NCI-H2227 (cell line): ENCODE measurements at regions not wholly inside any gene's neighbourhood (a gene's known extent, or its start where the extent isn't known, plus 50 kb on each side); places are given as distances from the start of the nearest gene placed in this dataset.
A peak's percentile ranks its signal among the peaks of the same experiment; 100 is the strongest.
"Not testable (repeated sequence)": the region's sequence is repeated elsewhere in the genome, so short reads cannot be mapped to it uniquely, and the experiment has no call there.

Experiments
- DNase-seq: peaks from one replicate; lab custom pipeline; 2025; ENCODE audit not compliant: unreplicated experiment; lab: John Stamatoyannopoulos, UW

DNA sequence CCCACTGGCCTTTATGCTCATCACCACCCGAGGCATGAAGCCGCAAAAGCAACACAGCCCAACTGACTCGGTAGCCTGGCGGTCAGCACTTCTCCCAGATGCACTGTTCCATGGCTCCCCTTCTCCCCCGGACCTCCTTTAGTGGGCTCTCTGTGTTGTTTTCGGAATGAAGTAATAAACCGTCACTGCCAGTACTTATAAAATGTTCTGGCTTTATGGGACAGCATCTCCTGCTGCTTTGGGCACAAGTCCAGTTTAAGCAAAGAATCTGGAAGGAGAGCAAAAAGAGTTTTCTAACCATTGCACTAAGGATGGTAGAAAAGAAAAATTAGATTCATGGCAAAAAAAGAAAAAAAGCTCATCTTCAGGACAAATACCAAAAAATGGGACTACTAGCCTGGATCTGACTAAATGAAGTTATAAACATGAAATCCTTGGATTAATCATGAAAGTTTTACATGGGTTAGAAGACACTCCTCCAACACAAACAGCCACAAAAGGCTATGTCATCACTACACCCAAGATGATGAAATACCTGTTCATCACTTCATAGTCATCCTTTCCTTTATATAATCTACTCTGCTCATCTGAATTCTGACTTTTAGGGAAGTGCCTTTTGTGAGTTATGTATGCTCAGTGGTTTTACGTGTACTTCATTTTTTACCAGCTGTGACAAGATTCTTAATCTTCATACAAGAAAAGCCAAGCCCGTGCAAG lies 89.5 kb upstream of the UBE2E2 start:
- DNase-seq, result no peak

DNA sequence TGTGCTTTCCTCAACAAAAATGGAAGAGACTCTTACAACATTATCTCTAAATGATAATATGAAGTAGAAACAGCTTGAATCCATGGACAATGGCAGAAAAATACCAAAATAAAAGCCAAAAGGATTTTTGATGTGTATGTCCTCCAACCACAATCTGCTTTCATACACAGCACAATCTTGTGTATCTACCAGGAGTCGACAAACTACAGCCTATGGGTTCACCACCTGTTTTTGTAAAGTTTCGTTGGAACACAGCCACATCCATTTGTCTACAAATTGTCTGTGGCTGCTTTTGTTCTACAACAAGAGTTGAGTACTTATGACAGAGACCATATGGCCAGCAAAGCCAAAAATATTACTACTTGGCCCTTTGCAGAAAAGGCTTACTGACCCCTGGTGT lies 88.7 kb upstream of the UBE2E2 start:
- no peak for DNase-seq

DNA sequence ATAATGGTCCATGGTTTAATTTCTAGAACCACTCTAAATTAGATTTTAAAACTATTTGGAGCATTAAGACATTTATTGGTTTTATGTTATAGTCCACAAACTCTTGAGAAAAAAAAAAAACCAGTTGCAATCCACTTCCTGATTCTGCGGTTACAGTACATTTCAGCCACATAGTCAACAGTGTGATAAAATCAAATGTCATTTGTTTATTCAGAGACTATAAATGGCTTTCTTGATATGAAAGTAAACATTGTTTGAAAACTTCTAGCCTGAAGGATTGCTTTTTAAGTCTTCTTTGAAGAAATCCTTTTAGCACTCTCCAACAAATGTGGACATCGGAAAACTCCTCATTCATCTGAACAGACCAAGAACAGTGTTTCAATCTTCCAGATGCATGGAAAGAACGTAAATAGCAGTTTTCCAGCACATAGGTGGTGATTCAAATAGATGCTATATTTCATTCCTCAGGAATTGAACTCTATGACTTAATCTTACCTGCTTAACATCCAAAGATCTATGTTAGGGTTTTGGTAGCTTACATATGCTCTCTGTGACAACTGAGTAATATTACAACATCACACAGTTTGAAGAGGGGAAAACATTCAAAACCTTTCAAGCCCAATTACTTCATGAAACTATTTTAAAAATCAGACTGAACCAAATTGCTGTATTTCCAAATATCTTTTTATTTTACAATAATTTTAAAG lies 87.8 kb upstream of the UBE2E2 start:
- no peak for DNase-seq

DNA sequence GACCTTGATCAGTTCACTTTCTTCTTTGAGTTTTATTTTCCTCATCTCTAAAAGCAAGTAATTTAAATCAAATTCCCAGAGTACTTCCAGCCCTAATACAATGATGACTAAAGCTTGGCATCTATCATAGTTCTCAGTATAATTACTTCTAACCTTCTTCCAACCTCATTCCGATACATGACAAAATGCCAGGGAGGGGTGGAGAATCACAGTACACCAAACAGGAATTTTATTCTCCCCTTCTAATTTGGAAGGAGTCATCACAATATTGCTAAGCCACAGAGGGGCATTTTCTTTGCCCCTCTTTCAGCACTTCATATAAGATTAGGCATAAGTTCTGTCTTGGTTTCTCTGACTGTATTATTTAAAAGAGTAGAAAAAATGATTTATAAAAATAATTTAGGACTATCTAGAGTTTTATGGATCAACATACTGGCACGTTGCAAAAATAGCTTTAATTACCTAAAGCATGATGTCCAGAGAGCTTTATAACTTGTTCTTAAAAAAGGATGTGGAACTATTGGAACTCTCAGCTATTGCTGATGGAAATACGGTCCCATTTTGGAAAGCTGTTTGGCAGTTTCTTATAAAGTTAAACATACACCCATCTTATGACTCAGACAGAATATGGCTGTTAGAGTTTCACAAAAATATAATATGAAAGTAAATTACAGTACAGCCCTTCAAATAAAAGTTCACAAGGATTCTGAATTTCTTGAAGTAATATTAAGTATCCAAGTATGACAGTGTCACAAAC lies 86.9 kb upstream of the UBE2E2 start:
- no peak for DNase-seq

DNA sequence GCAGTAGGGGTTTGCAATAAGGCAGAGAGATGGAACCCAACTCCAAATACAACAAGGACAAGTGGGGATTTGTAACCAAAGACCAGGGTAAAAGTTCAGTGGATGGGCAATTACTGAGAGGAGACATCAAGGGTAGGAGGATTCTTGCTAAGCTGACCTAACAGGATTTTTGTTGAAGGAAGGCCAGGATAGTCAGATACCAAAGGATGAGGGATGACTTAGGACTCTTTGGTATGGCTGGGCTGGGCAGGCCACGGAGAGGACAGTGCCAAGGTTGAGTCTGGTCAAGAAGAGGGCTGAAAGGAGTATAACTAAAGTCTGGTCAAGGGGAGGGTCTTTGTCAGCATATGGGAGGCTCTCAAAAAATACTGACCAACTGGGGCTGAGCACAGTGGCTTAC lies 85.3 kb upstream of the UBE2E2 start:
- no peak for DNase-seq

DNA sequence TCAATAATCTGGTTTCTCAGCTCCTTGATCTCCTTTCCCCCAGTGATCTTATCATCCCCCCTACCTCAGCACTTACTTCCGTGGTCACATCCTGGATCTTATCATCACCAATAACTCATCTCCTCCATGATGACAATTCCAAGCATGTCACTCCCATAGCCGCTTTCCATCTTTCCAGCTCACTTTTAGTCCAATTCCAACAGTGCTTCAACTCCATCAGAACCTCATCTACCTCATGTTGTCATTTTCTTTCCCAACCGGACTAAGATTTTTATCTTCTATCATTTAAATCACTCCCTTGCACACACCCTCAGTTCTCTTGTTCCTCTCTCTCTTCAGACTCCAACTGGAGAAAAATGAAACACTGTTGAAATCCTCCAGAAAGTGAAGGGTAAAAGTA lies 75.9 kb upstream of the UBE2E2 start:
- DNase-seq, result no peak

DNA sequence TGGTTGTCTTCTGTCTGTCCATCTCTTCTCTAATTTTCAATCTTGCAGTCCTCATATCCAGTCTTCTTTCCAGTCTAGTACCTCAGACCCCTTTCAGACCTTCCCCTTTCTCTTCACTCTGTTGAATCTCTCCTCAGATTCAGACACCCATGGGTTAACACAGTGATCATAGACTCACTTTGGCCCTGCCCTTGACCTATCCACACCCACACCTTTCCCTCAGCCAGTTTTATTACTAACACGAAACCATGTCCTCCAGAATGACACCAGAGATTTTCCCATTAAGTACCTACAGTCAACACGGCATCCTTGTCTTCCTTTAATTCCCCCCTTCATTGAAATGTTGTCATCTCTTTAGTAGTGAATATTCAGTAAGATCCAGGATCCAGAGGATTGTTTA lies 74.5 kb upstream of the UBE2E2 start:
- DNase-seq, result no peak

DNA sequence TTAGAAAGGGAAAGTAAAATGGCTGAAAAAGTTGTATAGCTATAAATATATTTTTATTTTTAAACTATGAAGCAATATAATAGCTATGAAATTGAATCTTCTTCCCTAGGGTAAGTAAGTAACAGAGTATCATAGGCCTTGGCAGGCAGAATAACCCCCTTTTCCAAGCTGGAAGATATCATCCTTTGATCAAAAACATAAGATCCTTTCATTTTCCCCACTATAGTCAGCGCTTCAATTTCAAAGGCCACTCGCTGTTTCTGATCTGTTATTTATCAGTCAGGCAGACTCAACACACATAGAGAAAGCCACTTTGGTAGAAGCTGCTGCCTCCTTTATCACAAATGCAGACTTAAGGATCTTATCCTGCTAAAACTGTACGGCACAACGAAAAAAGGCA lies 74.0 kb upstream of the UBE2E2 start:
- no peak for DNase-seq

DNA sequence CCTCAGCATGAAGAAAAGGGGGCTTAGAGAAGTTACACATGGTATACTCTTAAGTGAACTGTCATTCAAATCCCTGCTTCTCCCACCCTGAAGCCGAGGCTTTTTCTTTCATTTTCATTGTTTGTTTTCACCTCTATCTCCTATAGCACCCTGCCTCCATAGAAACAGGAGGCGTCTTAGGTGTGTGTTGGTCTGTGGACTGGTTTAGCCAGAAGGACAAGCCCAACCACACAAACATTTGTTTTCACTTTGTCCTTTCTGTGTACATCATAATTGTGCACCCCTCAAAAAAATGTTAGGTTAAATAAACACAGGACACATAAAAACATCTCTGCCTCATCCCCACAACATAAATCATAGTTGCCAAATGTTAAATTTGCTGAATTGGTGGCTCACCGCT lies 73.3 kb upstream of the UBE2E2 start:
- peak; percentile 20 for DNase-seq

DNA sequence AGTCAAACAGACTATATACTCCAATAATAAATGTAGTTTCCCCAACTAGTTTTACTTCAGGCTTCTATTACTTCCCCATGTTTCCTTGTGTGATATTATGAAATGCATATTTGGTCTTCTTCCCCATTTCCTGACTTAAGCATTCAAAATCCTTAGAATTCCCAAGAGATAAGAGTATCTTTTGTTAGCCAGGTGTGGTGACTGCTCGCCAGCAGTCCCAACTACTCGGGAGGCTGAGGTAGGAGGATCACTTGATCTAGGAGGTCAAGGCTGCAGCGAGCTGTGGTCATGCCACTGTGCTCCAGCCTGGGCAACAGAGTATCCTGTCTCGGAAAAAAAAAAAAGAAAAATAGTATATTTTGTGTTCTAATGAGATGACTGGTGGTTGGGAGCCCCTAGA lies 72.7 kb upstream of the UBE2E2 start:
- no peak for DNase-seq

DNA sequence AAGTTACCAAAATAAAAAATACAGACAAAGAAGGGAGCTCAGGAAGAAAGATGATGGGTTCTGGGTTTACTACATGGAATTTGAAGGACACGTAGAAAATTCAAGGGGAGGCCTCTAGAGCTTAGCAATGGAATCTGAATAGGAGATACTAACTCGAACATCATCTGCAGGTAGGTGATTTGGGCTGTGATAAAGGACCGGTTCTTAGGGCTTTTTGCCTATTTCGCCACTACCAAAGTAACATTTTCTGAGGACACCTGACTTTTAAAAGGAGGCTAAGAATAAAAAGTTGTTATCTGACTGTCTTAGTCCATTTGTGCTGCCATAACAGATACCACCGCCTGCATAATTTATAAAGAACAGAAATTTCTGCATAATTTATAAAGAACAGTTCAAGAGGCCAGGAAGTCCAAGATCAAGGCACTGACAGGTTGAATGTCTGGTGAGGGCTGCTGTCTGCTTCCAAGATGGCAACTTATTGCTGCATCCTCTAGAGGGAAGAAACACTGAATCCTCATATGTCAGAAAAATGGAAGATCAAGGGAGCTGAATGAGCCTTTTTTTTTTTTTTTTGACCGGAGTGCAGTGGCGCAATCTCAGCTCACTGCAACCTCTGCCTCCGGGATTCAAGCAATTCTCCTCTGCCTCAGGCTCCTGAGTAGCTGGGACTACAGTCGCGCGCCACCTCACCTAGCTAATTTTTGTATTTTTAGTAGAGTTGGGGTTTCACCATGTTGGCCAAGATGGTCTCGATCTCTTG lies 67.9 kb upstream of the UBE2E2 start:
- DNase-seq, result no peak

DNA sequence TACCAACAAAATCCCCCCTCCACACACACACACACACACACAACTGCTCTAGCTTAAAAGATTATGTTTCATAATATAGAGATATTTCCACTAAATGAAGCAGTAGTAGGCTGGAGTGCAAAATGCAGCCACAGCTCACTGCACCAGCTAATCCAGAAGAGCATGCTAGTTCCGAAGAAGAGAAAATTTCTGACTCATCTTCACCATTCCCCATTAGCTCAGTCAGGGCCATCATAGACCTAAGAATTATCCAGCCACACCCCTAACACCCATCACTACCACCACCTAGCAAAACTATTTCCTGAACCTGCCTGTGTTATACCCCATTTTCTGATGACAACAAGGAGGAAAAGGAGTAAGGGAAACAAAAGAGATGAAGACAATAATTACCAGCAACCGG lies 67.1 kb upstream of the UBE2E2 start:
- no peak for DNase-seq

DNA sequence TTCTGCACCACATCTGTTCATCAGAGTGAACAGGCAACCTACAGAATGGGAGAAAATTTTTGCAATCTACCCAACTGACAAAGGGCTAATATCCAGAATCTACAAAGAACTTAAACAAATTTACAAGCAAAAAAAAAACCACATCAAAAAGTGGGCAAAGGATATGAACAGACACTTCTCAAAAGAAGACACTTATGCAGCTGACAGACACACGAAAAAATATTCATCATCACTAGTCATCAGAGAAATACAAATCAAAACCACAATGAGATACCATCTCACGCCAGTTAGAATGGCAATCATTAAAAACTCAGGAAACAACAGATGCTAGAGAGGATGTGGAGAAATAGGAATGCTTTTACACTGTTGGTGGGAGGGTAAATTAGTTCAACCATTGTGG lies 59.1 kb upstream of the UBE2E2 start:
- DNase-seq, result not testable (repeated sequence)

DNA sequence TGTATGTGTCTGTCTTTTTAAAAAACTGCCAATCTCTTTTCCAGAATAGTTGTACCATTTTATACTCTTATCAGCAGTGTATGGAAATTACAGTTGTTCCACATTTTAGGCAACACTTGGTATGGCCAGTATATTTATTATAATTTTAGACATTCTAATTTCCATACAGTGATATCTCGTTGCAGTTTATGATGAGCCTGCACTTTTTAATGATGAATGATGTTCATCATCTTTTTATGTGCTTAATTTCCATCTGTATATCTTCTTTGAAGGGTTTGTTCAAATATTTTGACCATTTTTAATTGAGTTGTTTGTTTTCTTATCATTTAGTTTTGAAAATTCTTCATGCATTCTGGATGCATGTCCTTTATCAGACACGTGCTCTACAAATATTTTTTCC lies 57.0 kb upstream of the UBE2E2 start:
- DNase-seq, result no peak

DNA sequence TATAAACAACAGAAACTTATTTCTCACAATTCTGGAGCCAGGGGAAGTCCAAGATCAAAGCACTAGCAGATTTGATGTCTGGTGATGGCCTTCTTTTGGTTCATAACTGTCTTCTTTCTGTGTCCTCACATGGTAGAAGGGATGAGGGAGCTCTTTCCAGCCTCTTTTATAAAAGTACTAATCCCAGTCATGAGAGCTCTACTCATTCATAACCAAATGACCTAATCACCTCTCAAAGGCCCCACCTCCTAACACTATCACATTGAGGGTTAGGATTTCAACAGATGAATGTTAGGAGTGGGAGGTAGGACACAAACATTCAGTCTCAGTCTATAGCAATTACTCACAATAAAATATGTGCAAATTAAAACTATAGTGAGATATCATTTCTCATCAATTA lies 50.1 kb upstream of the UBE2E2 start:
- no peak for DNase-seq
